H9 (cell line): ENCODE measurements at regions not wholly inside any gene's neighbourhood (a gene's known extent, or its start where the extent isn't known, plus 50 kb on each side); places are given as distances from the start of the nearest gene placed in this dataset.

Experiments
- DNase-seq: peaks from one replicate; pipeline ENCODE4 v3.0.0-alpha.2; 2017
- H2AFZ ChIP-seq: one replicate; pipeline ENCODE4 v1.6.1; 2013; ENCODE audit warnings: mild to moderate bottlenecking, low read length, control low read depth, moderate library complexity
- H2AK5ac ChIP-seq: 2 replicates; pipeline ENCODE4 v1.6.1; 2013; ENCODE audit warnings: low read length, control low read depth, mixed read lengths; ENCODE audit not compliant: insufficient read length
- H2BK120ac ChIP-seq: one replicate; pipeline ENCODE4 v1.6.1; 2013; ENCODE audit warnings: low read depth, mild to moderate bottlenecking, low read length, control low read depth, inconsistent platforms; ENCODE audit not compliant: poor library complexity, severe bottlenecking
- H2BK12ac ChIP-seq: 2 replicates; pipeline ENCODE4 v1.6.1; 2013; ENCODE audit warnings: low read length, control low read depth, mixed read lengths, low read depth; ENCODE audit not compliant: insufficient read length
- H2BK15ac ChIP-seq: 2 replicates; pipeline ENCODE4 v1.6.1; 2013; ENCODE audit warnings: low read depth, low read length, control low read depth
- H2BK20ac ChIP-seq: one replicate; pipeline ENCODE4 v1.6.1; 2013; ENCODE audit warnings: low read depth, mild to moderate bottlenecking, low read length, control low read depth, inconsistent platforms; ENCODE audit not compliant: poor library complexity, severe bottlenecking
- H2BK5ac ChIP-seq: 2 replicates; pipeline ENCODE4 v1.6.1; 2013; ENCODE audit warnings: low read length, control low read depth, mixed read lengths; ENCODE audit not compliant: insufficient read length
- H3K14ac ChIP-seq: 2 replicates; pipeline ENCODE4 v1.6.1; 2013; ENCODE audit warnings: low read length, control low read depth; ENCODE audit not compliant: insufficient read depth
- H3K18ac ChIP-seq: 2 replicates; pipeline ENCODE4 v1.6.1; 2013; ENCODE audit warnings: low read depth, mild to moderate bottlenecking, mixed read lengths, low read length, control low read depth; ENCODE audit not compliant: insufficient read length
- H3K23ac ChIP-seq: 2 replicates; pipeline ENCODE4 v1.6.1; 2013; ENCODE audit warnings: low read length, control low read depth, mixed read lengths, low read depth; ENCODE audit not compliant: insufficient read length
- H3K23me2 ChIP-seq: 2 replicates; pipeline ENCODE4 v1.6.1; 2013; ENCODE audit warnings: low read depth, mild to moderate bottlenecking, mixed read lengths, low read length, control low read depth; ENCODE audit not compliant: insufficient read length, poor library complexity, severe bottlenecking
- H3K27ac ChIP-seq: 2 replicates; pipeline ENCODE4 v1.5.1; 2013; ENCODE audit warnings: low read length, control low read depth, mixed read lengths, low read depth; ENCODE audit not compliant: insufficient read length
- H3K27me3 ChIP-seq: 2 replicates; pipeline ENCODE4 v1.6.1; 2013; ENCODE audit warnings: low read length, control low read depth, inconsistent platforms; ENCODE audit not compliant: insufficient read depth
- H3K4ac ChIP-seq: 2 replicates; pipeline ENCODE4 v1.6.1; 2013; ENCODE audit warnings: low read depth, mild to moderate bottlenecking, control low read depth, inconsistent platforms, low read length, moderate library complexity
- H3K4me1 ChIP-seq: 2 replicates; pipeline ENCODE4 v1.6.1; 2013; ENCODE audit warnings: low read length, control low read depth, inconsistent platforms; ENCODE audit not compliant: insufficient read depth
- H3K4me2 ChIP-seq: 2 replicates; pipeline ENCODE4 v1.6.1; 2013; ENCODE audit warnings: low read length, control low read depth, mixed read lengths; ENCODE audit not compliant: insufficient read length, insufficient read depth
- H3K56ac ChIP-seq: 2 replicates; pipeline ENCODE4 v1.6.1; 2013; ENCODE audit warnings: low read depth, mild to moderate bottlenecking, mixed read lengths, low read length, control low read depth; ENCODE audit not compliant: insufficient read length
- H3K79me1 ChIP-seq: 2 replicates; pipeline ENCODE4 v1.6.1; 2013; ENCODE audit warnings: low read depth, mild to moderate bottlenecking, moderate library complexity, low read length, control low read depth, inconsistent platforms; ENCODE audit not compliant: insufficient read depth, poor library complexity, severe bottlenecking
- H3K79me2 ChIP-seq: 2 replicates; pipeline ENCODE4 v1.6.1; 2013; ENCODE audit warnings: low read length, control low read depth, inconsistent platforms; ENCODE audit not compliant: insufficient read depth
- H3K9ac ChIP-seq: 2 replicates; pipeline ENCODE4 v1.6.1; 2013; ENCODE audit warnings: low read length, control low read depth, mixed read lengths; ENCODE audit not compliant: insufficient read length; ENCODE audit errors: extremely low read depth
- H3K9me3 ChIP-seq: one replicate; pipeline ENCODE4 v1.6.1; 2013; ENCODE audit warnings: low read depth, low read length, inconsistent platforms; ENCODE audit not compliant: control insufficient read depth
- H3T11ph ChIP-seq: one replicate; pipeline ENCODE4 v1.6.1; 2013; ENCODE audit warnings: mild to moderate bottlenecking, low read length, control low read depth, inconsistent platforms
- H4K20me1 ChIP-seq: one replicate; pipeline ENCODE4 v1.6.1; 2013; ENCODE audit not compliant: control insufficient read depth, insufficient read length, insufficient read depth
- H4K5ac ChIP-seq: 2 replicates; pipeline ENCODE4 v1.6.1; 2013; ENCODE audit warnings: low read depth, mild to moderate bottlenecking, mixed read lengths, low read length, control low read depth; ENCODE audit not compliant: insufficient read length
- H4K8ac ChIP-seq: replicated peaks from 2 replicates; pipeline ENCODE4 v1.6.1; 2013; ENCODE audit warnings: low read length, control low read depth, mixed read lengths, low read depth; ENCODE audit not compliant: insufficient read length
- H4K91ac ChIP-seq: 2 replicates; pipeline ENCODE4 v1.6.1; 2013; ENCODE audit warnings: low read depth, mild to moderate bottlenecking, moderate library complexity, mixed read lengths, low read length, control low read depth; ENCODE audit not compliant: insufficient read length
- H3K27ac Mint-ChIP-seq, 3 experiments: 2 replicates in 2 of 3; 3 replicates in 1 of 3; pipeline ENCODE4 v1.8.0; 2020 to 2021; ENCODE audit warnings: mixed read lengths in 3 of 3, mild to moderate bottlenecking in 1 of 3, moderate library complexity in 1 of 3
- H3K27me3 Mint-ChIP-seq: 2 replicates; pipeline ENCODE4 v1.8.0; 2021; ENCODE audit warnings: low read depth, mild to moderate bottlenecking, moderate library complexity, mixed read lengths
- H3K36me3 Mint-ChIP-seq, 3 experiments: 2 replicates in 2 of 3; 3 replicates in 1 of 3; pipeline ENCODE4 v1.8.0; 2020 to 2021; ENCODE audit warnings: low read depth in 3 of 3, mixed read lengths in 3 of 3; ENCODE audit not compliant: insufficient read depth in 1 of 3
- H3K4me1 Mint-ChIP-seq, 2 experiments: 2 replicates each; pipeline ENCODE4 v1.8.0; 2020; ENCODE audit warnings: mixed read lengths in 2 of 2
- H3K4me3 Mint-ChIP-seq, 2 experiments: 2 replicates in 1 of 2; 3 replicates in 1 of 2; pipeline ENCODE4 v1.8.0; 2020 to 2021; ENCODE audit warnings: mild to moderate bottlenecking in 2 of 2, mixed read lengths in 2 of 2, moderate library complexity in 1 of 2
- H3K9me3 Mint-ChIP-seq, 2 experiments: 2 replicates in 1 of 2; 3 replicates in 1 of 2; pipeline ENCODE4 v1.8.0; 2020; ENCODE audit warnings: mild to moderate bottlenecking in 2 of 2, mixed read lengths in 2 of 2, moderate library complexity in 1 of 2
- WGBS: extraction: QIAGEN DNeasy Blood & Tissue Kit; methylation state at CpG from one replicate; pipeline ENCODE4 v1.1.7; 2013; ENCODE audit warnings: missing lambda C conversion rate, low lambda C conversion rate, mixed read lengths; ENCODE audit not compliant: insufficient read length; ENCODE audit errors: extremely low coverage; 5-methylcytosine and 5-hydroxymethylcytosine counted together
- TF ChIP-seq, protein P1 (sequence below): fragments of 200-600 bp; sonication (generic); conservative IDR thresholded peaks from 3 replicates; pipeline ENCODE4 v1.8.0; 2021; ENCODE audit warnings: antibody characterized with exemption, mild to moderate bottlenecking

GRCh38 chr1:199855580-199855979 is 171.9 kb upstream of the NR5A2 start:
- Histone ChIP-seq H3K9me3 (no peaks in the 10 kb centered on the region), H3K4me1 (peaks cover 2% of the 10 kb centered on the region; the same call in 1 of the 2 replicates), H4K20me1 (no peaks in the 10 kb centered on the region), H2BK20ac (no peak overlapping the region), H3K79me2 (no peaks in the 10 kb centered on the region; the same call in 1 of the 2 replicates), H2BK5ac (no peak overlapping the region), H2BK120ac (no peak overlapping the region), H4K8ac (no peak overlapping the region), H3K4me2 (no peak overlapping the region), H3K9ac (no peak overlapping the region), H3K56ac (no peak overlapping the region), H3K23ac (no peak overlapping the region), H4K91ac (no peak overlapping the region), H3K18ac (no peak overlapping the region), H2AFZ (no peak overlapping the region), H2AK5ac (no peak overlapping the region), H4K5ac (no peak overlapping the region), H3K79me1 (no peaks in the 10 kb centered on the region), H3K4ac (no peak overlapping the region), H3K27ac (no peak overlapping the region), H2BK12ac (no peak overlapping the region), H3K14ac (no peak overlapping the region), H2BK15ac (no peak overlapping the region), H3T11ph (no peak overlapping the region), H3K27me3 (no peaks in the 10 kb centered on the region), H3K23me2 (no peaks in the 10 kb centered on the region)
- Mint-ChIP-seq H3K4me1 (peaks cover 10 to 18% of the 10 kb centered on the region in 2 experiments), H3K27ac (no peak overlapping the region), H3K27me3 (no peaks in the 10 kb centered on the region), H3K9me3 (no peaks in the 10 kb centered on the region), H3K4me3 (no peak overlapping the region), H3K36me3 (no peaks in the 10 kb centered on the region)
- TF ChIP-seq, protein P1, sequence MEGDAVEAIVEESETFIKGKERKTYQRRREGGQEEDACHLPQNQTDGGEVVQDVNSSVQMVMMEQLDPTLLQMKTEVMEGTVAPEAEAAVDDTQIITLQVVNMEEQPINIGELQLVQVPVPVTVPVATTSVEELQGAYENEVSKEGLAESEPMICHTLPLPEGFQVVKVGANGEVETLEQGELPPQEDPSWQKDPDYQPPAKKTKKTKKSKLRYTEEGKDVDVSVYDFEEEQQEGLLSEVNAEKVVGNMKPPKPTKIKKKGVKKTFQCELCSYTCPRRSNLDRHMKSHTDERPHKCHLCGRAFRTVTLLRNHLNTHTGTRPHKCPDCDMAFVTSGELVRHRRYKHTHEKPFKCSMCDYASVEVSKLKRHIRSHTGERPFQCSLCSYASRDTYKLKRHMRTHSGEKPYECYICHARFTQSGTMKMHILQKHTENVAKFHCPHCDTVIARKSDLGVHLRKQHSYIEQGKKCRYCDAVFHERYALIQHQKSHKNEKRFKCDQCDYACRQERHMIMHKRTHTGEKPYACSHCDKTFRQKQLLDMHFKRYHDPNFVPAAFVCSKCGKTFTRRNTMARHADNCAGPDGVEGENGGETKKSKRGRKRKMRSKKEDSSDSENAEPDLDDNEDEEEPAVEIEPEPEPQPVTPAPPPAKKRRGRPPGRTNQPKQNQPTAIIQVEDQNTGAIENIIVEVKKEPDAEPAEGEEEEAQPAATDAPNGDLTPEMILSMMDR, result no peak
- no peak for DNase-seq
- 100% methylated on average over 1 of the region's 4 CpGs for WGBS
